GM23338 (cell line): ENCODE measurements at regions not wholly inside any gene's neighbourhood (a gene's known extent, or its start where the extent isn't known, plus 50 kb on each side); places are given as distances from the start of the nearest gene placed in this dataset.

Experiments used
- CREB1 ChIP-seq: fragments of 250-450 bp; sonication (Bioruptor Pico); IDR thresholded peaks from 2 replicates; pipeline ENCODE4 v1.5.0; 2020; ENCODE audit warnings: low read depth, mild to moderate bottlenecking, moderate library complexity
- CTCF ChIP-seq, 2 experiments: fragments of 200-600 bp in 1 of 2; sonication (generic) in 1 of 2; conservative IDR thresholded peaks; 2 replicates each; pipeline versions ENCODE4 v1.5.1 to v1.6.1; 2016 to 2017; ENCODE audit warnings: antibody characterized with exemption in 2 of 2, low read depth in 2 of 2, mild to moderate bottlenecking in 2 of 2, moderate library complexity in 1 of 2
- EZH2 ChIP-seq: fragments of 200-600 bp; sonication (generic); IDR thresholded peaks from one replicate; pipeline ENCODE4 v1.8.0; 2017; ENCODE audit warnings: antibody characterized with exemption, mild to moderate bottlenecking, low read depth; ENCODE audit not compliant: unreplicated experiment
- EZH2phosphoT487 ChIP-seq: fragments of 200-600 bp; sonication (generic); IDR thresholded peaks from one replicate; pipeline ENCODE4 v1.8.1; 2018; ENCODE audit warnings: antibody characterized with exemption; ENCODE audit not compliant: unreplicated experiment
- JUNB ChIP-seq: IDR thresholded peaks from one replicate; pipeline ENCODE4 v1.6.1; 2016; ENCODE audit warnings: antibody characterized with exemption; ENCODE audit not compliant: unreplicated experiment
- POLR2AphosphoS5 ChIP-seq: IDR thresholded peaks from 2 replicates; pipeline ENCODE4 v1.6.1; 2016; ENCODE audit warnings: antibody characterized with exemption, low read depth
- STAT1 ChIP-seq: IDR thresholded peaks from one replicate; pipeline ENCODE4 v1.6.1; 2016; ENCODE audit warnings: antibody characterized with exemption; ENCODE audit not compliant: unreplicated experiment
- ZNF114 ChIP-seq: fragments of 250-450 bp; sonication (Bioruptor Pico); IDR thresholded peaks from 2 replicates; pipeline ENCODE4 v1.5.0; 2020; ENCODE audit warnings: mild to moderate bottlenecking, moderate library complexity
- ZNF331 ChIP-seq: fragments of 250-450 bp; sonication (Bioruptor Pico); IDR thresholded peaks from 2 replicates; pipeline ENCODE4 v1.5.0; 2020; ENCODE audit warnings: low read depth, mild to moderate bottlenecking, moderate library complexity
- ZNF462 ChIP-seq: fragments of 250-450 bp; sonication (Bioruptor Pico); IDR thresholded peaks from 2 replicates; pipeline ENCODE4 v1.5.0; 2020; ENCODE audit warnings: mild to moderate bottlenecking, moderate library complexity
- TF ChIP-seq, protein P1 (sequence below): IDR thresholded peaks from one replicate; pipeline ENCODE4 v1.6.1; 2018; ENCODE audit warnings: antibody characterized with exemption; ENCODE audit not compliant: unreplicated experiment
- TF ChIP-seq, protein P2 (sequence below): IDR thresholded peaks from 2 replicates; pipeline ENCODE4 v1.6.1; 2016; ENCODE audit warnings: antibody characterized with exemption

GRCh38 chr19:56964410-56964920 lies 123.9 kb upstream of the PEG3 start:
- no peak for TF ChIP-seq CTCF (conservative IDR thresholded peaks at IDR 0.05; ENCODE audit: low read depth in 2 of 2)
- TF ChIP-seq POLR2AphosphoS5: no peak
- TF ChIP-seq EZH2phosphoT487: no peak
- TF ChIP-seq, protein P1, sequence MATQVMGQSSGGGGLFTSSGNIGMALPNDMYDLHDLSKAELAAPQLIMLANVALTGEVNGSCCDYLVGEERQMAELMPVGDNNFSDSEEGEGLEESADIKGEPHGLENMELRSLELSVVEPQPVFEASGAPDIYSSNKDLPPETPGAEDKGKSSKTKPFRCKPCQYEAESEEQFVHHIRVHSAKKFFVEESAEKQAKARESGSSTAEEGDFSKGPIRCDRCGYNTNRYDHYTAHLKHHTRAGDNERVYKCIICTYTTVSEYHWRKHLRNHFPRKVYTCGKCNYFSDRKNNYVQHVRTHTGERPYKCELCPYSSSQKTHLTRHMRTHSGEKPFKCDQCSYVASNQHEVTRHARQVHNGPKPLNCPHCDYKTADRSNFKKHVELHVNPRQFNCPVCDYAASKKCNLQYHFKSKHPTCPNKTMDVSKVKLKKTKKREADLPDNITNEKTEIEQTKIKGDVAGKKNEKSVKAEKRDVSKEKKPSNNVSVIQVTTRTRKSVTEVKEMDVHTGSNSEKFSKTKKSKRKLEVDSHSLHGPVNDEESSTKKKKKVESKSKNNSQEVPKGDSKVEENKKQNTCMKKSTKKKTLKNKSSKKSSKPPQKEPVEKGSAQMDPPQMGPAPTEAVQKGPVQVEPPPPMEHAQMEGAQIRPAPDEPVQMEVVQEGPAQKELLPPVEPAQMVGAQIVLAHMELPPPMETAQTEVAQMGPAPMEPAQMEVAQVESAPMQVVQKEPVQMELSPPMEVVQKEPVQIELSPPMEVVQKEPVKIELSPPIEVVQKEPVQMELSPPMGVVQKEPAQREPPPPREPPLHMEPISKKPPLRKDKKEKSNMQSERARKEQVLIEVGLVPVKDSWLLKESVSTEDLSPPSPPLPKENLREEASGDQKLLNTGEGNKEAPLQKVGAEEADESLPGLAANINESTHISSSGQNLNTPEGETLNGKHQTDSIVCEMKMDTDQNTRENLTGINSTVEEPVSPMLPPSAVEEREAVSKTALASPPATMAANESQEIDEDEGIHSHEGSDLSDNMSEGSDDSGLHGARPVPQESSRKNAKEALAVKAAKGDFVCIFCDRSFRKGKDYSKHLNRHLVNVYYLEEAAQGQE: no peak
- TF ChIP-seq EZH2: no peak
- no peak for TF ChIP-seq CREB1 (CRISPR knock-in tag)
- TF ChIP-seq ZNF114 (CRISPR knock-in tag): no peak
- TF ChIP-seq JUNB: no peak
- no peak for TF ChIP-seq ZNF331 (CRISPR knock-in tag)
- TF ChIP-seq ZNF462 (CRISPR knock-in tag): no peak
- TF ChIP-seq, protein P2, sequence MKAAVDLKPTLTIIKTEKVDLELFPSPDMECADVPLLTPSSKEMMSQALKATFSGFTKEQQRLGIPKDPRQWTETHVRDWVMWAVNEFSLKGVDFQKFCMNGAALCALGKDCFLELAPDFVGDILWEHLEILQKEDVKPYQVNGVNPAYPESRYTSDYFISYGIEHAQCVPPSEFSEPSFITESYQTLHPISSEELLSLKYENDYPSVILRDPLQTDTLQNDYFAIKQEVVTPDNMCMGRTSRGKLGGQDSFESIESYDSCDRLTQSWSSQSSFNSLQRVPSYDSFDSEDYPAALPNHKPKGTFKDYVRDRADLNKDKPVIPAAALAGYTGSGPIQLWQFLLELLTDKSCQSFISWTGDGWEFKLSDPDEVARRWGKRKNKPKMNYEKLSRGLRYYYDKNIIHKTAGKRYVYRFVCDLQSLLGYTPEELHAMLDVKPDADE: no peak
- no peak for TF ChIP-seq STAT1
